ENCODE measurements at regions not wholly inside any gene's neighbourhood (a gene's known extent, or its start where the extent isn't known, plus 50 kb on each side); places are given as distances from the start of the nearest gene placed in this dataset.

- H3K4me3 ChIP-seq (ENCODE audit: low read length), result no peak overlapping the region
- DNase-seq (ENCODE audit: low read depth, low spot score), result no peak
Observed at GRCh38 chr1:60331647-60332046, 258.1 kb upstream of the C1orf87 start.

DNA sequence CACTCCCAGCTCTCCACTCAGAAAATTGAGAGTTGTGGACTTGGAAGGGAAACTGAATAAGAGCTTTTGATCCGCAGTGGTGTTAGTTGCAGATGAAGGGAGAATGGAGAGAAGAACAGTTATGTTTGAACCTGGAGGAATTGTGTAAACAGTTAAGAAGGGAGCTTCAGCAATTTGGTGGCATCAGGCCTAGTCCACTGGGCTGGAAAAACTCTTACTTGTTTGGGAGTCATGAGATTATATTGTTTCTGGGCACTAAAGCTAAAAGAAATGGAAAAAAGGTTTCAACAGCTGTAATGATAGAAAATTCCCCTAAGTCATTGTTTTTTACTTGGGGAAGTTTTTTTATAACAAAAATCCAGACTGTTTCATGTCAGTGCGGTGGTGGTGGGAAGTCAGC lies 256.1 kb upstream of the C1orf87 start:
- H3K4me3 ChIP-seq (ENCODE audit: low read length), result no peak overlapping the region
- no peak for DNase-seq (ENCODE audit: low read depth, low spot score)

DNA sequence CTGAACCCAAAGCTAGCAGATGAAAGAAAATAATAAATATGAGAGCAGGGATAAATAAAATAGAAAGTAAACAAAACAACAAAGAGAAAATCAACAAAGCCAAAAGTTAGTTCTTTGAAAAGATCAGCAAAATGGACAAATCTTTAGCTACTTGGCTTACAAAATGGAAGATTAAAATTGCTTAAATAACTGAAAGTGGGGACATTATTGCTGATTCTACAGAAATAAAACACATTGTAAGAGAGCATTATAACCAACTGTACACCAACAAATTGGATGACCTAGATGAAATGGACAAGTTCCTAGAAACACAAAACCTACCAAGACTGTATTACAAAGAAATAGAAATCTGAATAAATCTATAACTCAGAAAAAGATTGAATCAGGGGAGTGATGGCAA lies 238.3 kb upstream of the C1orf87 start:
- H3K4me3 ChIP-seq (ENCODE audit: low read length), result no peak overlapping the region
- DNase-seq (ENCODE audit: low read depth, low spot score), result no peak

DNA sequence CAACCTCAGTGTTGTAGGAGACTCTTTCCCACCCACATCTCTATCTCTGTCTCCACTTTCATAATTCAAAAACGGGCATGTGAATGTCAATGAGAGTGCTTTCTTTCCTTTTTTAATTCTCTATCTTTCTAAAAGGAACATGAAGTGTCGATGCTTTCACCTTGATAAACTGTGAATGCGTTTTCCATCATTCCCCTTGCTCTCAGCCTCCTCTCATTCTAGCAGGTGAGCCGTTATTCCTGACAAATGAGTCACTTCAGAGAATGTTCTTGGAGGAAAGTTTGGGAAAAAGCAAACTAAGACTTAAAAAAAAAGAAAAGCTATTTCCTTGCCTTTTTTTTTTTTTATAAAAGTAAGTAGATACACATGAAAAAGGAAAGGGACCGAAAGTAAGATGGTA lies 226.0 kb upstream of the C1orf87 start:
- no peak for DNase-seq (ENCODE audit: low read depth, low spot score)
- no peak overlapping the region for H3K4me3 ChIP-seq (ENCODE audit: low read length)

GRCh38 chr1:60298290-60298689 lies 224.7 kb upstream of the C1orf87 start:
- no peak for DNase-seq (ENCODE audit: low read depth, low spot score)
- H3K4me3 ChIP-seq (ENCODE audit: low read length), result no peak overlapping the region

DNA sequence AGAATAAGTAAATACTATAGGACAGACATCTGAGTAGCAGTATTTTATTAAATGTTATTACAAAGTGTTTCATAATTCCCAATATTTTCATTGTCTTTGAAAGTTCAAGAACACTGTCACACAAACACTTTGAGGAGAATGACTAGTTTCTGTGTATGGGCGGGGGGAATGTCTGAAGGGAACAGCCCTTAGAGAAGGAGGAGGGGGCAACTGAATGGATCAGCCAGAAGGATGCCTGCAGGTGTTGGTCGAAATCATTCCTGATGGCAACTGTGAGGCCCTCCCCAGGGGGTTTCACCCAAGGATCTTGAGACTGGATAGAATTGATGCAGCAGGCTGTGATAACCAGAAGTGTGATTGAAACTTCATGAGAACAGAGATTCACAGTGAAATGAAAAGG lies 223.2 kb upstream of the C1orf87 start:
- H3K4me3 ChIP-seq (ENCODE audit: low read length), result no peak overlapping the region
- DNase-seq (ENCODE audit: low read depth, low spot score), result no peak

DNA sequence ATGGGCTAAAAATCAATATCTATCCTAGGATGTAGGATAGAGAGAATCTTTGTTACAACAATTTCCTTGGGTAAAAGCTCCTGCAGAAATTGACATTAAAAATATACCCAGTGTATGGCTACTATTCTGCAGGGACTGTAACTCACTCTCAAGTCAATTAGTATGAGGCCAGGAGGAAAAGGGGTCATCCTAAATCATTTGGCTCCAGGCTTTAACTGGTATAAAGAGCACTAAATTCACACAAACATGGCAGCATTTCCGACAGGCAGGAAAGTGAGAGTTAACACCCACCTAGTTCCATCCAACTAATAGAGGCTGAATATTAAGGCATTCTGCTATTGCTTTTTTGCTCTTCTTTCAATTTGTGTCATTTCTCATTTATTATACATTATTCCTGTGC lies 218.6 kb upstream of the C1orf87 start:
- no peak for DNase-seq (ENCODE audit: low read depth, low spot score)
- H3K4me3 ChIP-seq (ENCODE audit: low read length), result no peak overlapping the region

GRCh38 chr1:60290393-60290792 lies 216.8 kb upstream of the C1orf87 start:
- H3K4me3 ChIP-seq (ENCODE audit: low read length), result no peak overlapping the region
- DNase-seq (ENCODE audit: low read depth, low spot score), result no peak

- H3K4me3 ChIP-seq (ENCODE audit: low read length), result no peak overlapping the region
- no peak for DNase-seq (ENCODE audit: low read depth, low spot score)
Observed at GRCh38 chr1:60287536-60287935, 214.0 kb upstream of the C1orf87 start.

DNA sequence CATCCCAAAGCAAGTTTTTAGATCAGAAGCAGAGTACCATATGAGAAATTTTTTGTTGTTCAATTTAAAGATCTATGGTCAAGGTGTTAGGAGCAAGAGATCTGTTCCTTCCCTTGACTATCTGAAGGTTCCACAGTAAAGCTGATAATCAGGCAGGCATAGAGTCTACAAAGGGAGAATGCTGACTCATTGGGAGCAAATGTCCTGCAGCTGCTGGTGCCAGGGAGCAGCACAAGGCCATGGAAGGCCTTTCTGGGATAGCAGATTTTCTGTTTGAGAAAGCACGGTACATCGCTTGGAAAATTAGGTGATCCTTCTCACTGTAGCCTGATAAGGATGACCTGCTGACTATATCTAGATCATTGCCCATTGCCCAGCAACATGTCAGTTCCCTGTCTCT lies 210.1 kb upstream of the C1orf87 start:
- DNase-seq (ENCODE audit: low read depth, low spot score), result no peak
- H3K4me3 ChIP-seq (ENCODE audit: low read length), result no peak overlapping the region

DNA sequence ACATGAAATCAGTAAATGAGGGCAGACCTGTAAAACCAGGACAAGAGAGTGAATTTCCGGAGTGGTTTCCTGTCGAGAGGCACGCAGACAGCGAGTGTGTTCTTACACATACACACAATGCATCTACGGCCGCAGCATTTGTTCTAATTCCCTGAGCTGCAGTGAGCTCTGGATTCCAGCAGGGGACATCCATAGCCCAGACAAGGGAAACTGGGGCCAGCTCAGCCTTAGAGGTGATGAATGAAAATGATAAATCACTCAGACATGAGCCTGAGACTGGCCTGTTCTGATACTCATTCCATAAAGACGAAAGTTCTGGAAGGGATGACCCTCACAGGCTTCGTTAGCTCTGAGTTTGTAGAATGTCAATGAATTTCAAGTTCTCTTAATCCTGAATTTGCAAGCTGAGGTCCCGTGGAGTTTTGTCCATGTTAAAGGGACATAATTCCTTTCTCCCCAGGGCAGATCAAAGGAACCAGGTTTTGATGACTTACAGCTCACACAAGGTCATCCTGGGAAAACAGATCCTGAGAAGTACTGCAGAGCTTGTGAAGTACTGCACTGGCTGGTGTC lies 207.9 kb upstream of the C1orf87 start:
- peak; percentile 80 for DNase-seq (ENCODE audit: low read depth, low spot score)
- no peak overlapping the region for H3K4me3 ChIP-seq (ENCODE audit: low read length)

- no peak overlapping the region for H3K4me3 ChIP-seq (ENCODE audit: low read length)
- DNase-seq (ENCODE audit: low read depth, low spot score), result no peak
Observed at GRCh38 chr1:60280819-60281218, 207.2 kb upstream of the C1orf87 start.

GRCh38 chr1:60280256-60280655 lies 206.7 kb upstream of the C1orf87 start:
- H3K4me3 ChIP-seq (ENCODE audit: low read length), result no peak overlapping the region
- peak; percentile 16 for DNase-seq (ENCODE audit: low read depth, low spot score)

GRCh38 chr1:60279798-60280197 lies 206.2 kb upstream of the C1orf87 start:
- no peak overlapping the region for H3K4me3 ChIP-seq (ENCODE audit: low read length)
- no peak for DNase-seq (ENCODE audit: low read depth, low spot score)

DNA sequence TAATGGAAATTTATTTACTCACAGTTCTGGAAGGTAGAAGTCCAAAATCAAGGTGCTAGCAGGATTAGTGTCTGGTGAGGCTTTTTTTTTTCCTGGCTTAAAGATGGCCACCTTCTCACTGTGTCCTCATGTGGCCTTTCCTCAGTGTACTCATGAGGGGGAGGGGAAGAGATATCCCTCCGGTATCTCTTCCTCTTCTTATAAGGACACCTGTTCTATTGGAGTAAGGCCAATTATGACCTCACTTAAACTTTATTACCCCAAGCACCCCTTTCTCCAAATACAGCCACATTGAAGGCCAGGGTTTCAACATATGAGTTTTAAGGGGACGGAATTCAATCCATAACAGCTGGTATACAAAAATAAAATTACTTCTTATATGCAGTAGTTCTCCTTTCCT lies 203.7 kb upstream of the C1orf87 start:
- no peak overlapping the region for H3K4me3 ChIP-seq (ENCODE audit: low read length)
- DNase-seq (ENCODE audit: low read depth, low spot score), result no peak

- DNase-seq (ENCODE audit: low read depth, low spot score), result no peak
- H3K4me3 ChIP-seq (ENCODE audit: low read length), result no peak overlapping the region
Observed at GRCh38 chr1:60274422-60275290, 201.1 kb upstream of the C1orf87 start.

- H3K4me3 ChIP-seq (ENCODE audit: low read length), result no peak overlapping the region
- no peak for DNase-seq (ENCODE audit: low read depth, low spot score)
Observed at GRCh38 chr1:60273185-60273584, 199.6 kb upstream of the C1orf87 start.

DNA sequence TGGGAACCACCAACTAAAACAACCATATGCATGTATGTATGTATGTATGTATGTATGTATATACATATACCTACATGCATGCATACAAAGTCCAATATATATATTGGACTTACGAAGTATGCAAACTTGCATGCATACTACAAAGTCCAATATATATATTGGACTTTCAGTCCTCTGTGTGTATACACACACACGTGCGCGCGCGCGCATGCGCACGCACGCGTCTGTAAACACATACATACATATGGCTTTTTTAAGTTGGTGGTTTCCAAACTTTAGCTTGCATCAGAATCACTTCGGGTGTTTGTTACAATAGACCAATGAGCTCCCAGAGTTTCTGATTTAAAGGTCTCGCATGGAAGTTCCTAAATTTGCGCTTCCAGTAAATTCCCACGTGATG lies 197.5 kb upstream of the C1orf87 start:
- DNase-seq (ENCODE audit: low read depth, low spot score), result no peak

DNA sequence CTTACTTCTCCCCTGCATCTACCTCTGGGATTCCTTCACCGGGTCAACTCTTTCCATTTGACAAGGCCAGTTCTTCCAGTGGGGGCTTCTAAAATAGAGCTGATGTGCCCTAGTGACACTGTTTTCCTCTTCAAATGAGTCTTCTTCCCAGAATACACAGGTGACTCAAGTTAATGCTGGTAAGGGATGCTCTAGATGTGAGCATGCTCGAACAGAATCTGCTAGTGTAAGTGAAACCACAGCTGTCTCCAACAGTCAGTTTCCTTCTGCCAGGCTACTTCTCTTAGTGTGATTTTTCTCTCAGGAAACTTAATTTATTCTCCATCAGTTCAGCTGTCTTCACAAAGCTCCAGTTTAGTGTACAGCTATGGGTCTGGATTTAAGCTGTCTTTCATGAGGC lies 194.9 kb upstream of the C1orf87 start:
- DNase-seq (ENCODE audit: low read depth, low spot score), result no peak
- H3K4me3 ChIP-seq (ENCODE audit: low read length), result no peak overlapping the region

More for the DNA sequence above, 197.5 kb upstream of the C1orf87 start:
- H3K4me3 ChIP-seq (ENCODE audit: low read length), result no peak overlapping the region

DNA sequence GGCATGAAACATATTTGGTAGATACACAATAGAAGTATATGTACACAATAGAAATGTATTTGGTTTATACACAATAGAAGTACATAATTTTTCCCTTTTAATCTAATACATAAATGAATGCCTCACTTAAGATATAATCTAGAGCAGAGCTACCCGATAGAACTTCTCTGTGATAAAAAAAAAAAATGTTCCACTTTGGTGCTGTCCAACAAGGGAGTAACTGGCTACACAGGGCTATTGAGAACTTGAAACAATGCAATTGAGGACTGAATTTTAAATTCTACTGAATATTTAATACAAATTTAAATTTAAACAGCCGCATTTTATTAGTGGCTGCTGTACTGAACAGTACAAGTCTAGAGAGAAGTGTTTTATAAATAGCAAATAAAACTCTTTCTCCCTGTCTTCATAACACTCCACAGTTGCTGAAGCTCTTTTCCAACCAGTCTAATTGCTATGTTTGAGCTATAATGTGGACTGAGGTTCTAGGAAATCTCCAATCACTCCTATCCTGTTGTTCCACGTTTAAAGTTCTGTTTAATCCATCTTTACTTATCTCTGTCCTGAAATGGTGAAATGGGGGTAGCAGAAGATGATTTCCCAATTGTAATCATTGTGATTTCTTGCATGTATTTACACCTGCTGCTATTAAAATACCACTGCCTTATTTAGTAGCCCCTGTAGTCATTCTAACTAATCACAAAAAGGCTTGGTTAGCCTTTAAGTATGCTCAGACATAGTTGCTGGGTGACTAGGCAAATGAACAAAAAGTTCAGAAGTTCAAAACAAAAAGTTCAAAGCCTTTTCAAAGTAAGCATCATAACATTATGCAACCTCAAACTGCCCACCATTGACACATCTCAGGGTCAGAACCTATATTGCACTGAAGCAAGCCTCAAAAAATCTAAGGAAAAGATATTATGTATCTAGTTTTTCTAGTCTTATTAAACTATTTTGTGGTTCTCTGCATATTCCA lies 192.3 kb upstream of the C1orf87 start:
- H3K4me3 ChIP-seq (ENCODE audit: low read length), result no peak overlapping the region
- no peak for DNase-seq (ENCODE audit: low read depth, low spot score)
